Subcutaneous abdominal adipose tissue (tissue), 5 donors: ENCODE measurements at regions not wholly inside any gene's neighbourhood (a gene's known extent, or its start where the extent isn't known, plus 50 kb on each side); places are given as distances from the start of the nearest gene placed in this dataset.

Source experiments
- H3K27ac ChIP-seq: one replicate; pipeline ENCODE4 v1.7.0; 2013; ENCODE audit warnings: low read depth, mild to moderate bottlenecking, inconsistent platforms, low read length, moderate library complexity
- H3K27me3 ChIP-seq, 5 donors: one replicate each; pipeline ENCODE4 v1.7.0; 2013; ENCODE audit warnings: low read length in 5 of 5, inconsistent platforms in 1 of 5; ENCODE audit not compliant: control insufficient read depth in 5 of 5, insufficient read depth in 4 of 5
- H3K36me3 ChIP-seq, 5 donors: one replicate each; pipeline ENCODE4 v1.7.0; 2013; ENCODE audit warnings: low read length in 5 of 5; ENCODE audit not compliant: control insufficient read depth in 5 of 5, insufficient read depth in 5 of 5
- H3K4me1 ChIP-seq, 5 donors: one replicate each; pipeline ENCODE4 v1.7.0; 2013; ENCODE audit warnings: low read length in 5 of 5, mild to moderate bottlenecking in 3 of 5, moderate library complexity in 1 of 5; ENCODE audit not compliant: control insufficient read depth in 5 of 5, insufficient read depth in 5 of 5
- H3K4me3 ChIP-seq, 5 donors: one replicate each; pipeline ENCODE4 v1.7.0; 2013; ENCODE audit warnings: low read length in 5 of 5, low read depth in 1 of 5
- H3K9ac ChIP-seq, 5 donors: one replicate each; pipeline ENCODE4 v1.7.0; 2013; ENCODE audit warnings: low read length in 5 of 5, mild to moderate bottlenecking in 4 of 5, moderate library complexity in 3 of 5
- H3K9me3 ChIP-seq, 5 donors: one replicate each; pipeline ENCODE4 v1.7.0; 2013; ENCODE audit warnings: low read length in 5 of 5; ENCODE audit not compliant: control insufficient read depth in 5 of 5
- donor health status: healthy.
- donor health status: healthy.
- donor health status: healthy.
- donor health status: healthy.
- donor health status: healthy.

GRCh38 chr10:130243015-130243414 is 106.8 kb downstream of the GLRX3 start:
- H3K9me3 ChIP-seq = peaks cover 0 to 18% (median 11%) of the 10 kb centered on the region in 5 donors
- no peaks in the 10 kb centered on the region for H3K36me3 ChIP-seq
- no peak overlapping the region for H3K9ac ChIP-seq
- H3K4me1 ChIP-seq = no peaks in the 10 kb centered on the region
- no peak overlapping the region for H3K4me3 ChIP-seq
- no peak overlapping the region for H3K27ac ChIP-seq
- peaks cover 0 to 5% (median 0%) of the 10 kb centered on the region in 5 donors for H3K27me3 ChIP-seq

GRCh38 chr10:130244031-130244927 is 108.1 kb downstream of the GLRX3 start:
- no peaks in the 10 kb centered on the region for H3K36me3 ChIP-seq
- no peak overlapping the region for H3K4me3 ChIP-seq
- H3K27ac ChIP-seq = no peak overlapping the region
- H3K9ac ChIP-seq = no peak overlapping the region
- H3K4me1 ChIP-seq = no peaks in the 10 kb centered on the region
- peaks cover 0 to 18% (median 11%) of the 10 kb centered on the region in 5 donors for H3K9me3 ChIP-seq
- H3K27me3 ChIP-seq = peaks cover 0 to 5% (median 0%) of the 10 kb centered on the region in 5 donors

GRCh38 chr10:130244928-130245495 is 108.8 kb downstream of the GLRX3 start:
- H3K9ac ChIP-seq = no peak overlapping the region
- no peak overlapping the region for H3K4me3 ChIP-seq
- H3K27ac ChIP-seq = no peak overlapping the region
- H3K36me3 ChIP-seq = no peaks in the 10 kb centered on the region
- peaks cover 0 to 18% (median 11%) of the 10 kb centered on the region in 5 donors for H3K9me3 ChIP-seq
- H3K4me1 ChIP-seq = no peaks in the 10 kb centered on the region
- peaks cover 0 to 5% (median 0%) of the 10 kb centered on the region in 5 donors for H3K27me3 ChIP-seq

GRCh38 chr10:130246113-130246512 is 109.9 kb downstream of the GLRX3 start:
- H3K4me1 ChIP-seq = no peaks in the 10 kb centered on the region

GRCh38 chr10:130250127-130250526 is 113.9 kb downstream of the GLRX3 start:
- no peak overlapping the region for H3K27ac ChIP-seq
- no peaks in the 10 kb centered on the region for H3K36me3 ChIP-seq
- peaks cover 0 to 3% (median 0%) of the 10 kb centered on the region in 5 donors for H3K9me3 ChIP-seq
- H3K27me3 ChIP-seq = peaks cover 0 to 3% (median 0%) of the 10 kb centered on the region in 5 donors
- H3K9ac ChIP-seq = no peak overlapping the region
- no peaks in the 10 kb centered on the region for H3K4me1 ChIP-seq
- no peak overlapping the region for H3K4me3 ChIP-seq

More at GRCh38 chr10:130246113-130246512, 109.9 kb downstream of the GLRX3 start:
- Histone ChIP-seq H3K27ac (no peak overlapping the region), H3K4me3 (no peak overlapping the region), H3K36me3 (no peaks in the 10 kb centered on the region), H3K9me3 (peaks cover 0 to 15% (median 9%) of the 10 kb centered on the region in 5 donors), H3K27me3 (peaks cover 0 to 5% (median 0%) of the 10 kb centered on the region in 5 donors), H3K9ac (no peak overlapping the region)

- no peaks in the 10 kb centered on the region for H3K4me1 ChIP-seq
- H3K27me3 ChIP-seq = peaks cover 0 to 3% (median 2%) of the 10 kb centered on the region in 5 donors
- no peak overlapping the region for H3K27ac ChIP-seq
- no peaks in the 10 kb centered on the region for H3K36me3 ChIP-seq
- no peak overlapping the region for H3K9ac ChIP-seq
- no peak overlapping the region for H3K4me3 ChIP-seq
- H3K9me3 ChIP-seq = no peaks in the 10 kb centered on the region
Measured at GRCh38 chr10:130251766-130252165, 115.6 kb downstream of the GLRX3 start.

- no peak overlapping the region for H3K27ac ChIP-seq
- H3K4me1 ChIP-seq = no peaks in the 10 kb centered on the region
- no peak overlapping the region for H3K4me3 ChIP-seq
- peaks cover 0 to 4% (median under 1%) of the 10 kb centered on the region in 5 donors for H3K9me3 ChIP-seq
- H3K9ac ChIP-seq = no peak overlapping the region
- peaks cover 0 to 3% (median 2%) of the 10 kb centered on the region in 5 donors for H3K27me3 ChIP-seq
- no peaks in the 10 kb centered on the region for H3K36me3 ChIP-seq
Measured at GRCh38 chr10:130254243-130254642, 118.1 kb downstream of the GLRX3 start.

GRCh38 chr10:130254662-130255061 is 118.5 kb downstream of the GLRX3 start:
- Histone ChIP-seq H3K27me3 (peaks cover 0 to 3% (median 2%) of the 10 kb centered on the region in 5 donors), H3K27ac (no peak overlapping the region), H3K36me3 (no peaks in the 10 kb centered on the region), H3K9me3 (peaks cover 0 to 7% (median 2%) of the 10 kb centered on the region in 5 donors), H3K9ac (no peak overlapping the region), H3K4me1 (no peaks in the 10 kb centered on the region), H3K4me3 (no peak overlapping the region)

- Histone ChIP-seq H3K9me3 (peaks cover 0 to 11% (median 2%) of the 10 kb centered on the region in 5 donors), H3K9ac (no peak overlapping the region), H3K27ac (no peak overlapping the region), H3K4me1 (no peaks in the 10 kb centered on the region), H3K36me3 (no peaks in the 10 kb centered on the region), H3K27me3 (peaks cover 0 to 3% (median 2%) of the 10 kb centered on the region in 5 donors), H3K4me3 (no peak overlapping the region)
Measured at GRCh38 chr10:130255777-130256176, 119.6 kb downstream of the GLRX3 start.

- Histone ChIP-seq H3K4me1 (no peaks in the 10 kb centered on the region), H3K9me3 (peaks cover 2 to 20% (median 12%) of the 10 kb centered on the region in 5 donors), H3K36me3 (no peaks in the 10 kb centered on the region), H3K27me3 (peaks cover 0 to 3% (median 2%) of the 10 kb centered on the region in 5 donors), H3K4me3 (no peak overlapping the region), H3K9ac (no peak overlapping the region), H3K27ac (no peak overlapping the region)
Measured at GRCh38 chr10:130257897-130258296, 121.7 kb downstream of the GLRX3 start.
